ENCODE measurements at regions not wholly inside any gene's neighbourhood (a gene's known extent, or its start where the extent isn't known, plus 50 kb on each side); places are given as distances from the start of the nearest gene placed in this dataset.

DNA sequence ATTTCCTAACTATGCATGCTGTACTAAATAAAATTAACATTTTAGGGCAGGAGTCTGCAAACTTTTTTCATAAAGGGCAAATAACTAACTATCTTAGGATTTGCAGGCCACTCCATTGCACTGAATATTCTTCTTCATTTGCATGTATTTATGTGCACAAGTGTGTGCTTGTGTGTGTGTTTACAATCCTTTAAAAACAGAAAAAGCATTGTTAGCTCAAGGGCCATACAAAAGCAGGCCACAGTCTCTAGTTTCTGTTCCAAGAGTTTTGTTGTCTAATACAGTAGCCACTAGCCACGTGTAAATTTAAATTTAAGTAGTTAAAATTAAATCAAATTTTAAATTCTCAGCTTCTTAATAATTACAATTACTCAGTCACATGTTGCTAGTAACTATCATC lies 621.8 kb downstream of the TMA16 start (continued):
- TF ChIP-seq, protein P1, sequence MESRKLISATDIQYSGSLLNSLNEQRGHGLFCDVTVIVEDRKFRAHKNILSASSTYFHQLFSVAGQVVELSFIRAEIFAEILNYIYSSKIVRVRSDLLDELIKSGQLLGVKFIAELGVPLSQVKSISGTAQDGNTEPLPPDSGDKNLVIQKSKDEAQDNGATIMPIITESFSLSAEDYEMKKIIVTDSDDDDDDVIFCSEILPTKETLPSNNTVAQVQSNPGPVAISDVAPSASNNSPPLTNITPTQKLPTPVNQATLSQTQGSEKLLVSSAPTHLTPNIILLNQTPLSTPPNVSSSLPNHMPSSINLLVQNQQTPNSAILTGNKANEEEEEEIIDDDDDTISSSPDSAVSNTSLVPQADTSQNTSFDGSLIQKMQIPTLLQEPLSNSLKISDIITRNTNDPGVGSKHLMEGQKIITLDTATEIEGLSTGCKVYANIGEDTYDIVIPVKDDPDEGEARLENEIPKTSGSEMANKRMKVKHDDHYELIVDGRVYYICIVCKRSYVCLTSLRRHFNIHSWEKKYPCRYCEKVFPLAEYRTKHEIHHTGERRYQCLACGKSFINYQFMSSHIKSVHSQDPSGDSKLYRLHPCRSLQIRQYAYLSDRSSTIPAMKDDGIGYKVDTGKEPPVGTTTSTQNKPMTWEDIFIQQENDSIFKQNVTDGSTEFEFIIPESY (IDR thresholded peaks at IDR 0.05), result no peak
- no peak for TF ChIP-seq HNF4A (conservative IDR thresholded peaks at IDR 0.05)
- TF ChIP-seq NR2F2 (IDR thresholded peaks at IDR 0.05), result no peak
- TF ChIP-seq FOXA2 (IDR thresholded peaks at IDR 0.05), result no peak

DNA sequence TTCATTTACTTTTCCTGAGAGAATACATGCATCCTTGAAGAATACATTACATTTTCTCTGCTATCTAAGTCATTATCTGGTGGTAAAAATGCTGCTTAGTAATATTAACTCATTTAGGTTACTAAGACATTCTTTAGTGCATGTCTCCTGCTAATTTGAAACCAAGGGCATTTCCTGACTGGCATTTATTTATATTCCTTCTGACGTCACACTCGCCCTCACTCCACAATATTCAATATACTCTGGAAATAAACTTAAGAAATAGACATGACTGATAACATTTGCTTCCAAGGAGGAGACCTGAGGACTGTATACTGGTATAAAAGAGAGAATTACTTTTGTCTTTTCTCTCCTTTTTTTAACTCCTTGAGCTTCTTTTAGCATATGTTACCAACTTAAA lies 619.5 kb upstream of the SMIM31 start:
- DNase-seq (ENCODE audit: low spot score), result no peak
- Histone ChIP-seq H3K36me3 (ENCODE audit: control insufficient read depth in 4 of 4, insufficient read depth in 3 of 4, low read depth in 1 of 4, low read length in 3 of 4) (no peaks in the 10 kb centered on the region), H3K4me1 (ENCODE audit: control insufficient read depth in 4 of 4, insufficient read depth in 4 of 4, low read length in 3 of 4) (no peaks in the 10 kb centered on the region), H3K9ac (ENCODE audit: low read depth in 1 of 2, low read length in 2 of 2) (no peak overlapping the region), H3K27ac (ENCODE audit: low read depth in 1 of 2, low read length in 2 of 2) (no peak overlapping the region), H3K4me3 (ENCODE audit: low read depth in 1 of 3, low read length in 3 of 3) (no peak overlapping the region), H3K27me3 (ENCODE audit: control insufficient read depth in 4 of 4, insufficient read depth in 4 of 4, low read length in 3 of 4) (no peaks in the 10 kb centered on the region), H3K9me3 (ENCODE audit: control insufficient read depth in 4 of 4, low read length in 3 of 4) (no peaks in the 10 kb centered on the region)
- 91% methylated on average over 2 of the region's 2 CpGs for WGBS
- TF ChIP-seq, protein P2, sequence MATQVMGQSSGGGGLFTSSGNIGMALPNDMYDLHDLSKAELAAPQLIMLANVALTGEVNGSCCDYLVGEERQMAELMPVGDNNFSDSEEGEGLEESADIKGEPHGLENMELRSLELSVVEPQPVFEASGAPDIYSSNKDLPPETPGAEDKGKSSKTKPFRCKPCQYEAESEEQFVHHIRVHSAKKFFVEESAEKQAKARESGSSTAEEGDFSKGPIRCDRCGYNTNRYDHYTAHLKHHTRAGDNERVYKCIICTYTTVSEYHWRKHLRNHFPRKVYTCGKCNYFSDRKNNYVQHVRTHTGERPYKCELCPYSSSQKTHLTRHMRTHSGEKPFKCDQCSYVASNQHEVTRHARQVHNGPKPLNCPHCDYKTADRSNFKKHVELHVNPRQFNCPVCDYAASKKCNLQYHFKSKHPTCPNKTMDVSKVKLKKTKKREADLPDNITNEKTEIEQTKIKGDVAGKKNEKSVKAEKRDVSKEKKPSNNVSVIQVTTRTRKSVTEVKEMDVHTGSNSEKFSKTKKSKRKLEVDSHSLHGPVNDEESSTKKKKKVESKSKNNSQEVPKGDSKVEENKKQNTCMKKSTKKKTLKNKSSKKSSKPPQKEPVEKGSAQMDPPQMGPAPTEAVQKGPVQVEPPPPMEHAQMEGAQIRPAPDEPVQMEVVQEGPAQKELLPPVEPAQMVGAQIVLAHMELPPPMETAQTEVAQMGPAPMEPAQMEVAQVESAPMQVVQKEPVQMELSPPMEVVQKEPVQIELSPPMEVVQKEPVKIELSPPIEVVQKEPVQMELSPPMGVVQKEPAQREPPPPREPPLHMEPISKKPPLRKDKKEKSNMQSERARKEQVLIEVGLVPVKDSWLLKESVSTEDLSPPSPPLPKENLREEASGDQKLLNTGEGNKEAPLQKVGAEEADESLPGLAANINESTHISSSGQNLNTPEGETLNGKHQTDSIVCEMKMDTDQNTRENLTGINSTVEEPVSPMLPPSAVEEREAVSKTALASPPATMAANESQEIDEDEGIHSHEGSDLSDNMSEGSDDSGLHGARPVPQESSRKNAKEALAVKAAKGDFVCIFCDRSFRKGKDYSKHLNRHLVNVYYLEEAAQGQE (IDR thresholded peaks at IDR 0.05), result no peak
- no peak for TF ChIP-seq EGR1 (IDR thresholded peaks at IDR 0.05; ENCODE audit: low read depth in 2 of 2)
- TF ChIP-seq NR2F2 (IDR thresholded peaks at IDR 0.05), result no peak
- TF ChIP-seq SP1 (IDR thresholded peaks at IDR 0.05), result no peak
- no peak for TF ChIP-seq YY1 (IDR thresholded peaks at IDR 0.05)
- no peak for TF ChIP-seq GABPA (IDR thresholded peaks at IDR 0.05 in 1 of 2, conservative IDR thresholded peaks at IDR 0.05 in 1 of 2)
- no peak for TF ChIP-seq HNF4G (IDR thresholded peaks at IDR 0.05)
- TF ChIP-seq FOXA1 (IDR thresholded peaks at IDR 0.05), result no peak
- TF ChIP-seq, protein P3, sequence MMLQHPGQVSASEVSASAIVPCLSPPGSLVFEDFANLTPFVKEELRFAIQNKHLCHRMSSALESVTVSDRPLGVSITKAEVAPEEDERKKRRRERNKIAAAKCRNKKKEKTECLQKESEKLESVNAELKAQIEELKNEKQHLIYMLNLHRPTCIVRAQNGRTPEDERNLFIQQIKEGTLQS (IDR thresholded peaks at IDR 0.05), result no peak
- TF ChIP-seq, protein P4, sequence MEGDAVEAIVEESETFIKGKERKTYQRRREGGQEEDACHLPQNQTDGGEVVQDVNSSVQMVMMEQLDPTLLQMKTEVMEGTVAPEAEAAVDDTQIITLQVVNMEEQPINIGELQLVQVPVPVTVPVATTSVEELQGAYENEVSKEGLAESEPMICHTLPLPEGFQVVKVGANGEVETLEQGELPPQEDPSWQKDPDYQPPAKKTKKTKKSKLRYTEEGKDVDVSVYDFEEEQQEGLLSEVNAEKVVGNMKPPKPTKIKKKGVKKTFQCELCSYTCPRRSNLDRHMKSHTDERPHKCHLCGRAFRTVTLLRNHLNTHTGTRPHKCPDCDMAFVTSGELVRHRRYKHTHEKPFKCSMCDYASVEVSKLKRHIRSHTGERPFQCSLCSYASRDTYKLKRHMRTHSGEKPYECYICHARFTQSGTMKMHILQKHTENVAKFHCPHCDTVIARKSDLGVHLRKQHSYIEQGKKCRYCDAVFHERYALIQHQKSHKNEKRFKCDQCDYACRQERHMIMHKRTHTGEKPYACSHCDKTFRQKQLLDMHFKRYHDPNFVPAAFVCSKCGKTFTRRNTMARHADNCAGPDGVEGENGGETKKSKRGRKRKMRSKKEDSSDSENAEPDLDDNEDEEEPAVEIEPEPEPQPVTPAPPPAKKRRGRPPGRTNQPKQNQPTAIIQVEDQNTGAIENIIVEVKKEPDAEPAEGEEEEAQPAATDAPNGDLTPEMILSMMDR (IDR thresholded peaks at IDR 0.05; ENCODE audit: low read depth, low read length, missing input control), result no peak

DNA sequence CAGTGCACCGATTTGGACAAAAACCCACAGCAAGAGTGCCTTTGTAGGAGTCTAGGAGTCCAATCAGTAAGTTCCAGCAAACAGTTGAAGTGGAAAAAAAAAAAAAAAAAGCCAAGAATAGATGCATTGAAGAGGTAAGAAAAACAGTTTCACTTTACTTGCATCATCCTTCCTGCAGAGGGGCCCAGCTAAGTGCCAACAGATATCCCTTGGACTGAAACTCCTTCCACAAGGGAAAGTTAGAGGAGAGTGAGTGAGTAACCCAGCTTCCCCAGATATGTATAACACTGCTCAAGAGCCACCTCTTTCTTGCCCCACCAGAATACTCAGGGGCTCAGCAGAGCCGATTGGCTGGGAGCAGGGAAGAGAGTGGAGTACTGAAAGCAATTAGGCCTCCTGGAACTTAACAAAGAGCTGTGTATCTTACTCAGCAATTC lies 617.7 kb upstream of the SMIM31 start:
- Histone ChIP-seq H3K9ac (ENCODE audit: low read depth in 1 of 2, low read length in 2 of 2) (no peak overlapping the region), H3K27me3 (ENCODE audit: control insufficient read depth in 4 of 4, insufficient read depth in 4 of 4, low read length in 3 of 4) (no peaks in the 10 kb centered on the region), H3K4me3 (ENCODE audit: low read depth in 1 of 3, low read length in 3 of 3) (no peak overlapping the region), H3K9me3 (ENCODE audit: control insufficient read depth in 4 of 4, low read length in 3 of 4) (no peaks in the 10 kb centered on the region), H3K4me1 (ENCODE audit: control insufficient read depth in 4 of 4, insufficient read depth in 4 of 4, low read length in 3 of 4) (no peaks in the 10 kb centered on the region), H3K36me3 (ENCODE audit: control insufficient read depth in 4 of 4, insufficient read depth in 3 of 4, low read depth in 1 of 4, low read length in 3 of 4) (no peaks in the 10 kb centered on the region), H3K27ac (ENCODE audit: low read depth in 1 of 2, low read length in 2 of 2) (no peak overlapping the region)
- TF ChIP-seq, protein P4 (IDR thresholded peaks at IDR 0.05; ENCODE audit: low read depth, low read length, missing input control), result no peak
- no peak for DNase-seq (ENCODE audit: low spot score)
- 61% methylated on average over 2 of the region's 2 CpGs for WGBS

Measured in liver (tissue), 8 donors.